K562 (cell line): ENCODE measurements at regions not wholly inside any gene's neighbourhood (a gene's known extent, or its start where the extent isn't known, plus 50 kb on each side); places are given as distances from the start of the nearest gene placed in this dataset.

ENCODE experiments used
- ATAC-seq: fragments of 200-7000 bp; cut with Tn5 transposase; 3 replicates; pipeline ENCODE4 v1.9.1; 2020; ENCODE audit warnings: moderate library complexity
- BruUV-seq: library from RNA; stranded (reverse); fragments of 400-500 nt; replicated peaks from 2 replicates; lab custom pipeline; 2021; lab: Mats Ljungman, UMichigan
- CTCF ChIA-PET: fragments of 300-600 bp; formaldehyde crosslinking; extraction: SDS; loops from one replicate; lab custom pipeline; 2021; ENCODE audit warnings: low intra/inter-chr PET ratio; lab: Yijun Ruan, JAX
- POLR2A ChIA-PET: fragments of 300-600, 350-650 bp; sonication (Branson Sonifier 250); formaldehyde crosslinking; extraction: SDS; loops from one replicate; lab custom pipeline; 2021; ENCODE audit warnings: antibody characterized with exemption, inconsistent platforms; lab: Yijun Ruan, JAX
- DNase-seq, 4 experiments: peaks; one replicate each; pipeline versions ENCODE4 v3.0.0 to v3.0.0-alpha.2; 2011 to 2018; ENCODE audit warnings: low spot score in 3 of 4, mixed read lengths in 3 of 4; ENCODE audit errors: extremely low read depth in 1 of 4
- FAIRE-seq: peaks from 2 replicates; lab custom pipeline; 2011; peaks lifted over from hg19 to GRCh38; lab: Jason Lieb, UNC
- H2AFZ ChIP-seq: 2 replicates; pipeline ENCODE4 v1.6.0; 2011; ENCODE audit warnings: low read depth, low read length, control low read depth, inconsistent platforms
- H3K27ac ChIP-seq: fragments of 200-600 bp; 3 replicates; pipeline ENCODE4 v1.8.0; 2011; ENCODE audit warnings: low read depth, mild to moderate bottlenecking, control low read depth, inconsistent platforms, low read length, moderate library complexity, mixed read lengths; ENCODE audit errors: extremely low read depth
- H3K27me3 ChIP-seq, 2 experiments: fragments of 300-600 bp in 1 of 2; 2 replicates in 1 of 2; 3 replicates in 1 of 2; pipeline versions ENCODE4 v1.6.0 to v1.8.0; 2011; ENCODE audit warnings: inconsistent platforms in 2 of 2, low read length in 2 of 2, mild to moderate bottlenecking in 1 of 2, mixed read lengths in 1 of 2, moderate library complexity in 1 of 2; ENCODE audit not compliant: control insufficient read depth in 2 of 2, insufficient read depth in 2 of 2
- H3K36me3 ChIP-seq: fragments of 300-600 bp; 3 replicates; pipeline ENCODE4 v1.8.0; 2011; ENCODE audit warnings: mild to moderate bottlenecking, low read length, inconsistent platforms; ENCODE audit not compliant: control insufficient read depth, insufficient read depth
- H3K4me1 ChIP-seq, 2 experiments: fragments of 200-600 bp in 1 of 2; replicated peaks in 1 of 2; 2 replicates in 1 of 2; 3 replicates in 1 of 2; pipeline versions ENCODE4 v1.5.1 to v1.8.0; 2011; ENCODE audit warnings: inconsistent platforms in 2 of 2, low read length in 2 of 2, mild to moderate bottlenecking in 1 of 2, mixed read lengths in 1 of 2, moderate library complexity in 1 of 2; ENCODE audit not compliant: control insufficient read depth in 2 of 2, insufficient read depth in 2 of 2
- H3K4me2 ChIP-seq: 2 replicates; pipeline ENCODE4 v1.6.1; 2011; ENCODE audit warnings: low read length, control low read depth, inconsistent platforms, mixed read lengths; ENCODE audit not compliant: insufficient read depth
- H3K4me3 ChIP-seq: fragments of 200-600 bp; sonication (generic), shearing (Covaris generic); 2 replicates; pipeline ENCODE4 v1.5.1; 2016; ENCODE audit warnings: control low read depth, inconsistent platforms
- H3K79me2 ChIP-seq: fragments of 200-600 bp; 3 replicates; pipeline ENCODE4 v1.8.0; 2011; ENCODE audit warnings: low read length, inconsistent platforms; ENCODE audit not compliant: control insufficient read depth, insufficient read depth
- H3K9ac ChIP-seq, 2 experiments: 2 replicates each; pipeline versions ENCODE4 v1.6.0 to v1.6.1; 2011; ENCODE audit warnings: low read depth in 2 of 2, low read length in 2 of 2, control low read depth in 1 of 2, inconsistent platforms in 1 of 2, mild to moderate bottlenecking in 1 of 2, mixed read lengths in 1 of 2; ENCODE audit not compliant: insufficient read depth in 1 of 2
- H3K9me1 ChIP-seq: one replicate; pipeline ENCODE4 v1.6.0; 2011; ENCODE audit warnings: inconsistent platforms, mild to moderate bottlenecking, low read length, moderate library complexity; ENCODE audit not compliant: control insufficient read depth, insufficient read depth
- H3K9me3 ChIP-seq: replicated peaks from 2 replicates; pipeline ENCODE4 v1.5.1; 2011; ENCODE audit warnings: low read depth, low read length, inconsistent platforms; ENCODE audit not compliant: control insufficient read depth, insufficient read depth
- H4K20me1 ChIP-seq: replicated peaks from 2 replicates; pipeline ENCODE4 v1.6.1; 2011; ENCODE audit warnings: low read length, inconsistent platforms, mixed read lengths; ENCODE audit not compliant: control insufficient read depth, insufficient read depth
- ATF7 ChIP-seq: fragments of 450-650 bp; IDR thresholded peaks from 2 replicates; pipeline ENCODE4 v1.7.1; 2014; ENCODE audit warnings: mild to moderate bottlenecking, moderate library complexity
- NFIC ChIP-seq: fragments of 450-650 bp; IDR thresholded peaks from 2 replicates; pipeline ENCODE4 v1.6.1; 2017; ENCODE audit warnings: mild to moderate bottlenecking, inconsistent platforms
- NFIX ChIP-seq: fragments of 250-450 bp; sonication (Bioruptor Pico); IDR thresholded peaks from 2 replicates; pipeline ENCODE4 v1.4.0; 2020; ENCODE audit warnings: low read depth, mild to moderate bottlenecking, moderate library complexity
- NKRF ChIP-seq: fragments of 450-650 bp; IDR thresholded peaks from 2 replicates; pipeline ENCODE4 v1.6.1; 2016; ENCODE audit warnings: borderline replicate concordance
- TAL1 ChIP-seq: fragments of 450-650 bp; IDR thresholded peaks from 2 replicates; pipeline ENCODE4 v1.6.1; 2016; ENCODE audit warnings: mild to moderate bottlenecking
- WGBS: fragments of 100-300 bp; shearing (Covaris generic); methylation state at CpG from one replicate; pipeline ENCODE4 v1.1.6; 2016; ENCODE audit warnings: low coverage, mixed read lengths; ENCODE audit not compliant: insufficient coverage; ENCODE audit errors: missing lambda C conversion rate; 5-methylcytosine and 5-hydroxymethylcytosine counted together
- in situ Hi-C: fragments of 300-500 bp; cut with MboI; formaldehyde crosslinking; loops from 4 replicates; pipeline ENCODE4 v1.15.0; 2018; ENCODE audit warnings: inconsistent platforms, mixed read lengths
- intact Hi-C: fragments of 100-400 bp; cut with micrococcal nuclease; formaldehyde crosslinking; loops from 2 replicates; pipeline ENCODE4 v1.14.2; 2022
- TF ChIP-seq, protein P1 (sequence below): fragments of 250-450 bp; sonication (Bioruptor Pico); IDR thresholded peaks from 2 replicates; pipeline ENCODE4 v1.4.0; 2020

GRCh38 chr3:88589138-88589537, 439.4 kb downstream of the C3orf38 start (continued):
- TF ChIP-seq, protein P1, sequence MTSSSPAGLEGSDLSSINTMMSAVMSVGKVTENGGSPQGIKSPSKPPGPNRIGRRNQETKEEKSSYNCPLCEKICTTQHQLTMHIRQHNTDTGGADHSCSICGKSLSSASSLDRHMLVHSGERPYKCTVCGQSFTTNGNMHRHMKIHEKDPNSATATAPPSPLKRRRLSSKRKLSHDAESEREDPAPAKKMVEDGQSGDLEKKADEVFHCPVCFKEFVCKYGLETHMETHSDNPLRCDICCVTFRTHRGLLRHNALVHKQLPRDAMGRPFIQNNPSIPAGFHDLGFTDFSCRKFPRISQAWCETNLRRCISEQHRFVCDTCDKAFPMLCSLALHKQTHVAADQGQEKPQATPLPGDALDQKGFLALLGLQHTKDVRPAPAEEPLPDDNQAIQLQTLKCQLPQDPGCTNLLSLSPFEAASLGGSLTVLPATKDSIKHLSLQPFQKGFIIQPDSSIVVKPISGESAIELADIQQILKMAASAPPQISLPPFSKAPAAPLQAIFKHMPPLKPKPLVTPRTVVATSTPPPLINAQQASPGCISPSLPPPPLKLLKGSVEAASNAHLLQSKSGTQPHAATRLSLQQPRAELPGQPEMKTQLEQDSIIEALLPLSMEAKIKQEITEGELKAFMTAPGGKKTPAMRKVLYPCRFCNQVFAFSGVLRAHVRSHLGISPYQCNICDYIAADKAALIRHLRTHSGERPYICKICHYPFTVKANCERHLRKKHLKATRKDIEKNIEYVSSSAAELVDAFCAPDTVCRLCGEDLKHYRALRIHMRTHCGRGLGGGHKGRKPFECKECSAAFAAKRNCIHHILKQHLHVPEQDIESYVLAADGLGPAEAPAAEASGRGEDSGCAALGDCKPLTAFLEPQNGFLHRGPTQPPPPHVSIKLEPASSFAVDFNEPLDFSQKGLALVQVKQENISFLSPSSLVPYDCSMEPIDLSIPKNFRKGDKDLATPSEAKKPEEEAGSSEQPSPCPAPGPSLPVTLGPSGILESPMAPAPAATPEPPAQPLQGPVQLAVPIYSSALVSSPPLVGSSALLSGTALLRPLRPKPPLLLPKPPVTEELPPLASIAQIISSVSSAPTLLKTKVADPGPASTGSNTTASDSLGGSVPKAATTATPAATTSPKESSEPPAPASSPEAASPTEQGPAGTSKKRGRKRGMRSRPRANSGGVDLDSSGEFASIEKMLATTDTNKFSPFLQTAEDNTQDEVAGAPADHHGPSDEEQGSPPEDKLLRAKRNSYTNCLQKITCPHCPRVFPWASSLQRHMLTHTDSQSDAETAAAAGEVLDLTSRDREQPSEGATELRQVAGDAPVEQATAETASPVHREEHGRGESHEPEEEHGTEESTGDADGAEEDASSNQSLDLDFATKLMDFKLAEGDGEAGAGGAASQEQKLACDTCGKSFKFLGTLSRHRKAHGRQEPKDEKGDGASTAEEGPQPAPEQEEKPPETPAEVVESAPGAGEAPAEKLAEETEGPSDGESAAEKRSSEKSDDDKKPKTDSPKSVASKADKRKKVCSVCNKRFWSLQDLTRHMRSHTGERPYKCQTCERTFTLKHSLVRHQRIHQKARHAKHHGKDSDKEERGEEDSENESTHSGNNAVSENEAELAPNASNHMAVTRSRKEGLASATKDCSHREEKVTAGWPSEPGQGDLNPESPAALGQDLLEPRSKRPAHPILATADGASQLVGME = no peak
- TF ChIP-seq TAL1 (no peak), ATF7 (no peak)
- TF ChIP-seq, all 486 proteins: peak for 0

- 0% methylated on average over 1 of the region's 1 CpG for WGBS
- no peak for ATAC-seq
- ChIA-PET CTCF (no interaction called here), POLR2A (no interaction called here)
- Histone ChIP-seq H2AFZ (no peak overlapping the region), H3K9ac (no peak overlapping the region), H3K27ac (no peak overlapping the region), H3K79me2 (no peaks in the 10 kb centered on the region), H3K4me3 (no peak overlapping the region), H3K9me1 (no peaks in the 10 kb centered on the region), H3K9me3 (no peaks in the 10 kb centered on the region), H3K4me2 (no peak overlapping the region), H3K27me3 (no peaks in the 10 kb centered on the region), H3K4me1 (no peaks in the 10 kb centered on the region), H3K36me3 (no peaks in the 10 kb centered on the region), H4K20me1 (no peaks in the 10 kb centered on the region)
- no TSS peak for BruUV-seq
- DNase-seq = no peak
- intact Hi-C loops = no loop called here
- no peak for FAIRE-seq
- in situ Hi-C loops = no loop called here
- TF ChIP-seq NFIX (CRISPR knock-in tag) (peak; percentile 85), NKRF (no peak), NFIC (peak; percentile 88)
These were observed 445.3 kb downstream of the C3orf38 start for GRCh38 chr3:88595026-88595425.
